Stomach (tissue), 4 donors: ENCODE measurements at regions not wholly inside any gene's neighbourhood (a gene's known extent, or its start where the extent isn't known, plus 50 kb on each side); places are given as distances from the start of the nearest gene placed in this dataset.

ENCODE experiments used
- CTCF ChIP-seq, 7 experiments: fragments of 450-650 bp in 4 of 7; fragments of 200-600 bp in 3 of 7; sonication (generic) in 3 of 7; IDR thresholded peaks; one replicate each; pipeline ENCODE4 v1.5.1; 2016 to 2019; ENCODE audit warnings: antibody characterized with exemption in 7 of 7, control low read depth in 2 of 7, mild to moderate bottlenecking in 1 of 7
- EP300 ChIP-seq: sonication (generic); formaldehyde crosslinking; IDR thresholded peaks from one replicate; pipeline ENCODE4 v1.6.1; 2017; ENCODE audit warnings: antibody characterized with exemption
- POLR2A ChIP-seq, 4 donors: fragments of 450-650 bp; IDR thresholded peaks; one replicate each; pipeline ENCODE4 v1.6.1; 2016; ENCODE audit warnings: antibody characterized with exemption in 4 of 4, control low read depth in 2 of 4, mild to moderate bottlenecking in 1 of 4, moderate library complexity in 1 of 4

- TF ChIP-seq POLR2A (IDR thresholded peaks at IDR 0.05) (no peak), EP300 (no peak), CTCF (IDR thresholded peaks at IDR 0.05) (no peak)
These were observed 1491.9 kb downstream of the SLITRK5 start for GRCh38 chr13:89163096-89163495.
